K562 (cell line): ENCODE measurements at regions not wholly inside any gene's neighbourhood (a gene's known extent, or its start where the extent isn't known, plus 50 kb on each side); places are given as distances from the start of the nearest gene placed in this dataset.

ENCODE experiments used
- ATAC-seq: fragments of 200-7000 bp; cut with Tn5 transposase; 3 replicates; pipeline ENCODE4 v1.9.1; 2020; ENCODE audit warnings: moderate library complexity
- BruUV-seq: library from RNA; stranded (reverse); fragments of 400-500 nt; replicated peaks from 2 replicates; lab custom pipeline; 2021; lab: Mats Ljungman, UMichigan
- CTCF ChIA-PET: fragments of 300-600 bp; formaldehyde crosslinking; extraction: SDS; loops from one replicate; lab custom pipeline; 2021; ENCODE audit warnings: low intra/inter-chr PET ratio; lab: Yijun Ruan, JAX
- POLR2A ChIA-PET: fragments of 300-600, 350-650 bp; sonication (Branson Sonifier 250); formaldehyde crosslinking; extraction: SDS; loops from one replicate; lab custom pipeline; 2021; ENCODE audit warnings: antibody characterized with exemption, inconsistent platforms; lab: Yijun Ruan, JAX
- DNase-seq, 4 experiments: peaks; one replicate each; pipeline versions ENCODE4 v3.0.0 to v3.0.0-alpha.2; 2011 to 2018; ENCODE audit warnings: low spot score in 3 of 4, mixed read lengths in 3 of 4; ENCODE audit errors: extremely low read depth in 1 of 4
- FAIRE-seq: peaks from 2 replicates; lab custom pipeline; 2011; peaks lifted over from hg19 to GRCh38; lab: Jason Lieb, UNC
- H2AFZ ChIP-seq: 2 replicates; pipeline ENCODE4 v1.6.0; 2011; ENCODE audit warnings: low read depth, low read length, control low read depth, inconsistent platforms
- H3K27ac ChIP-seq: fragments of 200-600 bp; 3 replicates; pipeline ENCODE4 v1.8.0; 2011; ENCODE audit warnings: low read depth, mild to moderate bottlenecking, control low read depth, inconsistent platforms, low read length, moderate library complexity, mixed read lengths; ENCODE audit errors: extremely low read depth
- H3K27me3 ChIP-seq, 2 experiments: fragments of 300-600 bp in 1 of 2; 2 replicates in 1 of 2; 3 replicates in 1 of 2; pipeline versions ENCODE4 v1.6.0 to v1.8.0; 2011; ENCODE audit warnings: inconsistent platforms in 2 of 2, low read length in 2 of 2, mild to moderate bottlenecking in 1 of 2, mixed read lengths in 1 of 2, moderate library complexity in 1 of 2; ENCODE audit not compliant: control insufficient read depth in 2 of 2, insufficient read depth in 2 of 2
- H3K36me3 ChIP-seq: fragments of 300-600 bp; 3 replicates; pipeline ENCODE4 v1.8.0; 2011; ENCODE audit warnings: mild to moderate bottlenecking, low read length, inconsistent platforms; ENCODE audit not compliant: control insufficient read depth, insufficient read depth
- H3K4me1 ChIP-seq, 2 experiments: fragments of 200-600 bp in 1 of 2; replicated peaks in 1 of 2; 2 replicates in 1 of 2; 3 replicates in 1 of 2; pipeline versions ENCODE4 v1.5.1 to v1.8.0; 2011; ENCODE audit warnings: inconsistent platforms in 2 of 2, low read length in 2 of 2, mild to moderate bottlenecking in 1 of 2, mixed read lengths in 1 of 2, moderate library complexity in 1 of 2; ENCODE audit not compliant: control insufficient read depth in 2 of 2, insufficient read depth in 2 of 2
- H3K4me2 ChIP-seq: 2 replicates; pipeline ENCODE4 v1.6.1; 2011; ENCODE audit warnings: low read length, control low read depth, inconsistent platforms, mixed read lengths; ENCODE audit not compliant: insufficient read depth
- H3K4me3 ChIP-seq: fragments of 200-600 bp; sonication (generic), shearing (Covaris generic); 2 replicates; pipeline ENCODE4 v1.5.1; 2016; ENCODE audit warnings: control low read depth, inconsistent platforms
- H3K79me2 ChIP-seq: fragments of 200-600 bp; 3 replicates; pipeline ENCODE4 v1.8.0; 2011; ENCODE audit warnings: low read length, inconsistent platforms; ENCODE audit not compliant: control insufficient read depth, insufficient read depth
- H3K9ac ChIP-seq, 2 experiments: 2 replicates each; pipeline versions ENCODE4 v1.6.0 to v1.6.1; 2011; ENCODE audit warnings: low read depth in 2 of 2, low read length in 2 of 2, control low read depth in 1 of 2, inconsistent platforms in 1 of 2, mild to moderate bottlenecking in 1 of 2, mixed read lengths in 1 of 2; ENCODE audit not compliant: insufficient read depth in 1 of 2
- H3K9me1 ChIP-seq: one replicate; pipeline ENCODE4 v1.6.0; 2011; ENCODE audit warnings: inconsistent platforms, mild to moderate bottlenecking, low read length, moderate library complexity; ENCODE audit not compliant: control insufficient read depth, insufficient read depth
- H3K9me3 ChIP-seq: replicated peaks from 2 replicates; pipeline ENCODE4 v1.5.1; 2011; ENCODE audit warnings: low read depth, low read length, inconsistent platforms; ENCODE audit not compliant: control insufficient read depth, insufficient read depth
- H4K20me1 ChIP-seq: replicated peaks from 2 replicates; pipeline ENCODE4 v1.6.1; 2011; ENCODE audit warnings: low read length, inconsistent platforms, mixed read lengths; ENCODE audit not compliant: control insufficient read depth, insufficient read depth
- ESRRB ChIP-seq: fragments of 250-450 bp; sonication (Bioruptor Pico); IDR thresholded peaks from 2 replicates; pipeline ENCODE4 v1.5.0; 2020; ENCODE audit warnings: mild to moderate bottlenecking, moderate library complexity, borderline replicate concordance
- SRF ChIP-seq, 2 experiments: fragments of 250-450, 450-650 bp in 1 of 2; sonication (Bioruptor Pico) in 1 of 2; sonication (generic) in 1 of 2; formaldehyde crosslinking; IDR thresholded peaks; 2 replicates each; pipeline versions ENCODE4 v1.5.0 to v1.5.1; 2020 to 2022; ENCODE audit warnings: mild to moderate bottlenecking in 1 of 2, missing genetic modification reagents in 1 of 2
- TBL1XR1 ChIP-seq, 2 experiments: IDR thresholded peaks; 2 replicates each; pipeline ENCODE4 v1.6.1; 2012; ENCODE audit warnings: improper control_type of control experiment in 2 of 2, low read length in 2 of 2, mild to moderate bottlenecking in 1 of 2
- WGBS: fragments of 100-300 bp; shearing (Covaris generic); methylation state at CpG from one replicate; pipeline ENCODE4 v1.1.6; 2016; ENCODE audit warnings: low coverage, mixed read lengths; ENCODE audit not compliant: insufficient coverage; ENCODE audit errors: missing lambda C conversion rate; 5-methylcytosine and 5-hydroxymethylcytosine counted together
- in situ Hi-C: fragments of 300-500 bp; cut with MboI; formaldehyde crosslinking; loops from 4 replicates; pipeline ENCODE4 v1.15.0; 2018; ENCODE audit warnings: inconsistent platforms, mixed read lengths
- intact Hi-C: fragments of 100-400 bp; cut with micrococcal nuclease; formaldehyde crosslinking; loops from 2 replicates; pipeline ENCODE4 v1.14.2; 2022
- TF ChIP-seq, protein P1 (sequence below): fragments of 250-450 bp; sonication (Bioruptor Pico); IDR thresholded peaks from 2 replicates; pipeline ENCODE4 v1.8.0; 2021; ENCODE audit warnings: moderate library complexity, mild to moderate bottlenecking, inconsistent platforms

DNA sequence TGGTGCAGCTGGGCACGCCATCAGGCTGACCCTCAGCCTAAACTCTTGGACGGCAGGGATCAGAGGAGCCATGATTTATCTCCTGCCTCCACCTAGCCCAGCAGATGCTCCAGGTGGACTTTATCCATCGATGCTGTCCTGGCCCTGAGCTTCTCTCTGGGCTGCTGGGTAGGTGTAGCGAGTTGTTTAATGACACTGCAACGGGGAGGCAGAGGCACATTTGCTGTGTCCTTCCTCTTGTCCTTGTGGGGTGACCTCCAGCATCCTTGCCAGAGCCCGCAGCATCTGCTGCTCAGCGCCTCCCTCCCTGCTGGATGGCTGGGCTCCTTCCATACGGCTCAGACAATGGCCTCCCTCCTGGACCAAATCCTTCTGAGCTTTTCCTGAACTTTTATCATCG, 103.1 kb upstream of the IRX4 start:
- Histone ChIP-seq H3K4me2 (no peak overlapping the region), H3K9ac (no peak overlapping the region), H3K9me3 (no peaks in the 10 kb centered on the region), H2AFZ (no peak overlapping the region), H3K4me1 (no peaks in the 10 kb centered on the region), H3K4me3 (no peak overlapping the region), H3K9me1 (no peaks in the 10 kb centered on the region), H3K27ac (no peak overlapping the region), H3K79me2 (no peaks in the 10 kb centered on the region), H4K20me1 (no peaks in the 10 kb centered on the region), H3K27me3 (peaks cover 5 to 18% of the 10 kb centered on the region in 2 experiments), H3K36me3 (no peaks in the 10 kb centered on the region)
- WGBS = 0% methylated on average over 9 of the region's 9 CpGs
- no peak for ATAC-seq
- no TSS peak for BruUV-seq
- peak in 1 of 4 experiments; percentile 1 for DNase-seq
- FAIRE-seq = no peak
- ChIA-PET CTCF (no interaction called here), POLR2A (no interaction called here)
- TF ChIP-seq, protein P1, sequence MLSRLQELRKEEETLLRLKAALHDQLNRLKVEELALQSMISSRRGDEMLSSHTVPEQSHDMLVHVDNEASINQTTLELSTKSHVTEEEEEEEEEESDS (CRISPR knock-in tag) = no peak
- no peak for TF ChIP-seq TBL1XR1 (IDR thresholded peaks at IDR 0.05; ENCODE audit: low read length in 2 of 2)
- in situ Hi-C loops = no loop called here
- intact Hi-C loops = no loop called here

DNA sequence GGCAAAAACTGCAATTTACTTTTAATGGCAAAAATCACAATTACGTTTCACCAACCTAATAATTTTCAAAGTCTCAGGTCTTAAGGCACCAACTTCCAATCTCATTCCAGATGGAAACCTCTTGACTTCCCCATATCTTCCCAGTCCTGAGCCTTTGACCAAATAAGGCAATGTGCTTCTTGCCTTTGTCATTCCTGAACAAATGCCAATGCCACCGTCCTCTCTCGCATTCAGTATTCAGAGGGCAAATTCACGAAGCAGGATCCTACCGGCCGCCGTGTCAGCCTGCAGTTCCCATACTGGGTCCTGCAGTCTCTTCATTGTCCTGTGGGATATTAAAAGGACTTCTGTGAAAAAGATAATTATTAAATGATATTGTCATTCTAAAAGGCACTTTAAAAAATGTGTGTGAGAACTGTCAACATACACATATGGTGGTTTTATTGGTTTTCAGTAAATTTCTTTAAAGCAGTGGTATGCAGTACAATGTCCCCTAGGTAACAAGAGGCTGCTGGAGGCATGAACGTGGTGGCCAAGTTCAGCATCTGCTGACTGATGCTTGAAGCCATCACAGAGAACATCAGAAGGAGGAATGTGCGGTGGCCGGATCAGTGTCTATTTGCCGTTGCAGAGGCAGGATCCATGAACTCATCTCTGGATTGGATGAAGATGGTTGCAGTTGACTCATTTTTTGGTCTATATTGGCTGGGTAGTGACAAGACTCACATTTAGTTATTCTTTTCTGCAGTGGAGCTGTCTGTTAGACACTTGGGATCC, 101.4 kb upstream of the IRX4 start:
- DNase-seq (no peak), ATAC-seq (no peak), FAIRE-seq (no peak)
- peaks cover 5 to 18% of the 10 kb centered on the region in 2 experiments for H3K27me3 ChIP-seq
- no peaks in the 10 kb centered on the region for H3K79me2 ChIP-seq
- intact Hi-C loops (no loop called here), in situ Hi-C loops (no loop called here)
- no TSS peak for BruUV-seq
- H3K36me3 ChIP-seq = no peaks in the 10 kb centered on the region
- TF ChIP-seq SRF (CRISPR knock-in tag; IDR thresholded peaks at IDR 0.05) (peak in 1 of 2 experiments; percentile 82; a peak in 2 of 4 replicates), ESRRB (CRISPR knock-in tag) (no peak)
- H3K9me3 ChIP-seq = no peaks in the 10 kb centered on the region
- H3K4me3 ChIP-seq = no peak overlapping the region
- WGBS = 1% methylated on average over 11 of the region's 11 CpGs
- ChIA-PET POLR2A (interaction anchor here (1.2 kb wide), 1 partner anchor 9 kb away, joined by 3 read pairs; no protein-coding TSS in a partner anchor), CTCF (no interaction called here)
- H3K9ac ChIP-seq = no peak overlapping the region
- no peak overlapping the region for H2AFZ ChIP-seq
- no peaks in the 10 kb centered on the region for H3K9me1 ChIP-seq
- H4K20me1 ChIP-seq = no peaks in the 10 kb centered on the region
- H3K4me1 ChIP-seq = no peaks in the 10 kb centered on the region
- H3K4me2 ChIP-seq = no peak overlapping the region
- no peak overlapping the region for H3K27ac ChIP-seq
